ENCODE measurements at regions not wholly inside any gene's neighbourhood (a gene's known extent, or its start where the extent isn't known, plus 50 kb on each side); places are given as distances from the start of the nearest gene placed in this dataset.

- TF ChIP-seq POLR2A (IDR thresholded peaks at IDR 0.05) (no peak), EP300 (IDR thresholded peaks at IDR 0.05; ENCODE audit: low read depth) (no peak), POLR2AphosphoS5 (IDR thresholded peaks at IDR 0.05) (no peak)
- TF ChIP-seq, protein P1, sequence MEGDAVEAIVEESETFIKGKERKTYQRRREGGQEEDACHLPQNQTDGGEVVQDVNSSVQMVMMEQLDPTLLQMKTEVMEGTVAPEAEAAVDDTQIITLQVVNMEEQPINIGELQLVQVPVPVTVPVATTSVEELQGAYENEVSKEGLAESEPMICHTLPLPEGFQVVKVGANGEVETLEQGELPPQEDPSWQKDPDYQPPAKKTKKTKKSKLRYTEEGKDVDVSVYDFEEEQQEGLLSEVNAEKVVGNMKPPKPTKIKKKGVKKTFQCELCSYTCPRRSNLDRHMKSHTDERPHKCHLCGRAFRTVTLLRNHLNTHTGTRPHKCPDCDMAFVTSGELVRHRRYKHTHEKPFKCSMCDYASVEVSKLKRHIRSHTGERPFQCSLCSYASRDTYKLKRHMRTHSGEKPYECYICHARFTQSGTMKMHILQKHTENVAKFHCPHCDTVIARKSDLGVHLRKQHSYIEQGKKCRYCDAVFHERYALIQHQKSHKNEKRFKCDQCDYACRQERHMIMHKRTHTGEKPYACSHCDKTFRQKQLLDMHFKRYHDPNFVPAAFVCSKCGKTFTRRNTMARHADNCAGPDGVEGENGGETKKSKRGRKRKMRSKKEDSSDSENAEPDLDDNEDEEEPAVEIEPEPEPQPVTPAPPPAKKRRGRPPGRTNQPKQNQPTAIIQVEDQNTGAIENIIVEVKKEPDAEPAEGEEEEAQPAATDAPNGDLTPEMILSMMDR (IDR thresholded peaks at IDR 0.05) = no peak
Measured at GRCh38 chr6:156597095-156597494, 180.1 kb upstream of the ARID1B start.
